GM21619 (cell line): ENCODE measurements at regions not wholly inside any gene's neighbourhood (a gene's known extent, or its start where the extent isn't known, plus 50 kb on each side); places are given as distances from the start of the nearest gene placed in this dataset.
"Not testable (repeated sequence)": the region's sequence is repeated elsewhere in the genome, so short reads cannot be mapped to it uniquely, and the experiment has no call there.

ENCODE experiments used
- ATAC-seq: cut with Tn5 transposase; IDR thresholded peaks from one replicate; pipeline ENCODE4 v1.9.1; 2021; ENCODE audit not compliant: unreplicated experiment

- no peak for ATAC-seq
These were observed 401.0 kb downstream of the SUCLG1 start for GRCh38 chr2:84057917-84058560.

- no peak for ATAC-seq
These were observed 403.3 kb downstream of the SUCLG1 start for GRCh38 chr2:84055816-84056215.

- ATAC-seq, result not testable (repeated sequence)
These were observed 404.5 kb downstream of the SUCLG1 start for GRCh38 chr2:84054577-84054976.

GRCh38 chr2:84052913-84053312 is 406.2 kb downstream of the SUCLG1 start:
- ATAC-seq, result no peak

- ATAC-seq, result no peak
These were observed 407.0 kb downstream of the SUCLG1 start for GRCh38 chr2:84052043-84052442.

- no peak for ATAC-seq
These were observed 410.1 kb downstream of the SUCLG1 start for GRCh38 chr2:84048964-84049363.

GRCh38 chr2:84041506-84041905 is 417.6 kb downstream of the SUCLG1 start:
- no peak for ATAC-seq

GRCh38 chr2:84040281-84040680 is 418.8 kb downstream of the SUCLG1 start:
- ATAC-seq, result no peak

GRCh38 chr2:84038866-84039265 is 420.2 kb downstream of the SUCLG1 start:
- no peak for ATAC-seq

- ATAC-seq, result no peak
These were observed 425.6 kb downstream of the SUCLG1 start for GRCh38 chr2:84033347-84033974.

- no peak for ATAC-seq
These were observed 427.6 kb downstream of the SUCLG1 start for GRCh38 chr2:84031312-84032050.

- ATAC-seq, result no peak
These were observed 429.0 kb downstream of the SUCLG1 start for GRCh38 chr2:84029903-84030575.

- no peak for ATAC-seq
These were observed 432.3 kb downstream of the SUCLG1 start for GRCh38 chr2:84026818-84027217.

GRCh38 chr2:84022810-84023431 is 436.2 kb downstream of the SUCLG1 start:
- no peak for ATAC-seq

GRCh38 chr2:84017010-84017409 is 442.1 kb downstream of the SUCLG1 start:
- ATAC-seq, result no peak

GRCh38 chr2:84016183-84016582 is 442.9 kb downstream of the SUCLG1 start:
- ATAC-seq, result no peak

- ATAC-seq, result no peak
These were observed 461.2 kb downstream of the SUCLG1 start for GRCh38 chr2:83997889-83998288.

- ATAC-seq, result no peak
These were observed 464.4 kb downstream of the SUCLG1 start for GRCh38 chr2:83994633-83995179.

- ATAC-seq, result no peak
These were observed 465.0 kb downstream of the SUCLG1 start for GRCh38 chr2:83993873-83994632.

GRCh38 chr2:83991992-83992391 is 467.1 kb downstream of the SUCLG1 start:
- no peak for ATAC-seq
